RWPE2 (cell line): ENCODE measurements at regions not wholly inside any gene's neighbourhood (a gene's known extent, or its start where the extent isn't known, plus 50 kb on each side); places are given as distances from the start of the nearest gene placed in this dataset.

Experiments
- ATAC-seq: fragments of 200-7000 bp; cut with Tn5 transposase; 3 replicates; pipeline ENCODE4 v1.9.1; 2021; ENCODE audit warnings: low read depth
- DNase-seq: peaks from one replicate; pipeline ENCODE4 v3.0.0-alpha.2; 2020; ENCODE audit warnings: low spot score
- H3K27ac ChIP-seq: fragments of 450-650 bp; 2 replicates; pipeline ENCODE4 v1.5.1; 2017; ENCODE audit warnings: mild to moderate bottlenecking; ENCODE audit not compliant: poor library complexity, severe bottlenecking
- H3K27me3 ChIP-seq: fragments of 250-450 bp; sonication (Bioruptor Pico); 2 replicates; pipeline ENCODE4 v1.5.1; 2021; ENCODE audit warnings: mild to moderate bottlenecking, moderate library complexity; ENCODE audit not compliant: insufficient read depth, poor library complexity, severe bottlenecking
- H3K36me3 ChIP-seq: fragments of 250-450 bp; sonication (Bioruptor Pico); 2 replicates; pipeline ENCODE4 v1.5.1; 2020; ENCODE audit warnings: low read depth, mild to moderate bottlenecking, moderate library complexity
- H3K4me1 ChIP-seq: fragments of 250-450 bp; sonication (Bioruptor Pico); 2 replicates; pipeline ENCODE4 v1.5.1; 2021; ENCODE audit warnings: mild to moderate bottlenecking, moderate library complexity; ENCODE audit not compliant: insufficient read depth, poor library complexity, severe bottlenecking
- H3K4me3 ChIP-seq: fragments of 250-450 bp; sonication (Bioruptor Pico); 2 replicates; pipeline ENCODE4 v1.5.1; 2021; ENCODE audit warnings: mild to moderate bottlenecking, moderate library complexity; ENCODE audit not compliant: severe bottlenecking
- H3K9me3 ChIP-seq: fragments of 250-450 bp; sonication (Bioruptor Pico); 2 replicates; pipeline ENCODE4 v1.5.1; 2021; ENCODE audit warnings: mild to moderate bottlenecking, moderate library complexity; ENCODE audit not compliant: severe bottlenecking
- TF ChIP-seq, protein P1 (sequence below): fragments of 450-650 bp; IDR thresholded peaks from one replicate; pipeline ENCODE4 v1.5.1; 2017; ENCODE audit warnings: mild to moderate bottlenecking, moderate library complexity; ENCODE audit not compliant: poor library complexity, severe bottlenecking

DNA sequence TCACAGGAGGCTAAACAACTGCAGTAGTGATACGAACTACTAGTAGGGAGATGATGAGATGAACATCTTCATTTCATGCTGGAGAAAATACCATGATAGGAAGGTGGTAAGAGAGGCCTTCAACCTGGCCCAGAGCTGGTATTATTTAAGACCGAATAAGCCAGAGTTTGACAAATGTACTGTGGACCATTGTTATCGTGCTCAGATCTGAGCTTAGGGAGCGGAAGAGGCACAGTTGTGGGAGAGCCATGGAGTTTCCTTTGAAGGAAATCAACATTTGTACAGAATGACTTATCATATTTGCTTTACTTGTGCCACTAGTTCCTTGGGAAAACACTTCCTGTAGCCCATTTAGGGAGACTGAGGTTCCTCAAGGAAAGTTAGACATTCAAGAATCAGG, 260.6 kb upstream of the TNP1 start:
- TF ChIP-seq, protein P1, sequence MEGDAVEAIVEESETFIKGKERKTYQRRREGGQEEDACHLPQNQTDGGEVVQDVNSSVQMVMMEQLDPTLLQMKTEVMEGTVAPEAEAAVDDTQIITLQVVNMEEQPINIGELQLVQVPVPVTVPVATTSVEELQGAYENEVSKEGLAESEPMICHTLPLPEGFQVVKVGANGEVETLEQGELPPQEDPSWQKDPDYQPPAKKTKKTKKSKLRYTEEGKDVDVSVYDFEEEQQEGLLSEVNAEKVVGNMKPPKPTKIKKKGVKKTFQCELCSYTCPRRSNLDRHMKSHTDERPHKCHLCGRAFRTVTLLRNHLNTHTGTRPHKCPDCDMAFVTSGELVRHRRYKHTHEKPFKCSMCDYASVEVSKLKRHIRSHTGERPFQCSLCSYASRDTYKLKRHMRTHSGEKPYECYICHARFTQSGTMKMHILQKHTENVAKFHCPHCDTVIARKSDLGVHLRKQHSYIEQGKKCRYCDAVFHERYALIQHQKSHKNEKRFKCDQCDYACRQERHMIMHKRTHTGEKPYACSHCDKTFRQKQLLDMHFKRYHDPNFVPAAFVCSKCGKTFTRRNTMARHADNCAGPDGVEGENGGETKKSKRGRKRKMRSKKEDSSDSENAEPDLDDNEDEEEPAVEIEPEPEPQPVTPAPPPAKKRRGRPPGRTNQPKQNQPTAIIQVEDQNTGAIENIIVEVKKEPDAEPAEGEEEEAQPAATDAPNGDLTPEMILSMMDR, result no peak

DNA sequence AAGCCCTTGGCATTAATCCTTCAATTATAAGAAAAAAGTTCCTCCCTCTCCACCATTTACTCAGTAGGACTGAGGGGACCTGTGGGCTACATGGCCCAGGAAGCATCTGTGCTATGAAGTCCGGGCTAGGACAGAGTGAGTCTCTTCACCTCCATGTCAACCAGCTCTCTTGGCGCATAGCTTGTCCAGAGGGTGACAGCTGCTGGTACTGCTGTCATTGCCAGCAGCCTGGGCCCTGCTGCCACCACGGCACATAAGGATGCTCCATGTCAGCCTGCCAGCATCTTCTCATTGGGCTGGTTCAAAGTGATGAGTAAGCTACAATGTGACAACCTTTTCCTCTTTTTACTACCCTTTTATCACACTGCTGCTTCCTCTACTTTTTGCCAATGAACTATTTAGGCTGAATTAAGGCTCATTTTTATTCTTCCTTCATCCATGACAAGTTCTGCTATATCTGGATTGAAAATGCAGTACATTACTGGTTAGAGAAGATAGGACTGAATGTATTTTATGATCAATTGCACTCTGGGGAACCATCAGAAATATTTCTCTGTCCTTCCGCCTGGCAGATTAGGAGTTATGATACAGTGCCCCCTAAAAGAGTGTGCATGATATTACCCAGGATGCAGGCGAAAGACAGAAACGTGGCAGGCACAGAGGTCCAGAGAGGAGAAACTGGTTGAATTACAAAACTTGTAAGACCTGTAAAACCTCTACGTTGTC, 258.9 kb upstream of the TNP1 start:
- no peaks in the 10 kb centered on the region for H3K27me3 ChIP-seq
- ATAC-seq (no peak), DNase-seq (no peak)
- H3K9me3 ChIP-seq, result no peaks in the 10 kb centered on the region
- no peak overlapping the region for H3K27ac ChIP-seq
- H3K4me1 ChIP-seq, result no peaks in the 10 kb centered on the region
- no peak overlapping the region for H3K4me3 ChIP-seq
- TF ChIP-seq, protein P1, result no peak
- H3K36me3 ChIP-seq, result no peaks in the 10 kb centered on the region

More for the DNA sequence above, 260.6 kb upstream of the TNP1 start:
- no peak for ATAC-seq
- Histone ChIP-seq H3K27ac (no peak overlapping the region), H3K36me3 (no peaks in the 10 kb centered on the region), H3K4me1 (no peaks in the 10 kb centered on the region), H3K27me3 (no peaks in the 10 kb centered on the region), H3K4me3 (no peak overlapping the region), H3K9me3 (no peaks in the 10 kb centered on the region)
- no peak for DNase-seq

DNA sequence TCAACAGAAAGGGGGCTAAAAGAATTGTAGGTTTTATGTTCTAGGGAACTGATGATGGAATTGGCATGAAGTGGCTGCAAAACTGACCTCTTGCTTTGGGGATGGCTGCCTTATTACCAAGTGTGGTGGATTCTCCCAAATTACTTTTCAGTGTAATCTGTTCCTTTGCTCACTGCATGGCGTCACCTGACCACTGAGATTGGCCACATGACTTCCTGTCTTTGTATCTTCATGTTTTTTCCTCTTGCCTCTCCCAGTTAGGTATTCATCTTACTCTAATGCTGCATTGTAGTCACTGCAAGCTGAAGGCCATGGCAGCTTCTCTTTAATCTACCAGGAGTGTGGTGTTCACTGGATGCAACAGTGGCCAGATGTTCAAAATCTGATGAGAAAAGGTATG, 257.7 kb upstream of the TNP1 start:
- no peaks in the 10 kb centered on the region for H3K4me1 ChIP-seq
- no peaks in the 10 kb centered on the region for H3K27me3 ChIP-seq
- TF ChIP-seq, protein P1, result no peak
- ATAC-seq, result no peak
- DNase-seq, result no peak
- no peak overlapping the region for H3K27ac ChIP-seq
- no peaks in the 10 kb centered on the region for H3K9me3 ChIP-seq
- no peak overlapping the region for H3K4me3 ChIP-seq
- no peaks in the 10 kb centered on the region for H3K36me3 ChIP-seq

DNA sequence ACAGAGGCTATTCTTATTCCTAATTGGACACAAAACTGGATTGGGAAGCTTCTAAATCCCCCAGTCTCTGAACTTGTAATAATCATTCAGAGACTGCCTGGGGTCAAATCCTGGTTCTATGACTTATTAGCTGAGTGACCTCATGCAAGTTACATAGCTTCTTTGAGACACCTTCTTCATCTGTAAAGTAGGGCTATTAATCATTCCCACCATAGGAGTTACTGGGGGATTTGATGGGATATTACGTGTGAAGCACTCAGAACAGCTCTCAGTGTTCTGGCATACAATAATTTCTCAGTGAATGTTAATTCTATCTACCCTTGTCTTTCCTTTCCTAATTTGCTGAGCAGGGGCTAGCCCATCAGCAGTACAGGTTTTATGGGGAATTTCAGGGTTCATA, 256.7 kb upstream of the TNP1 start:
- H3K4me1 ChIP-seq, result no peaks in the 10 kb centered on the region
- TF ChIP-seq, protein P1, result no peak
- no peaks in the 10 kb centered on the region for H3K9me3 ChIP-seq
- no peaks in the 10 kb centered on the region for H3K36me3 ChIP-seq
- H3K4me3 ChIP-seq, result no peak overlapping the region
- ATAC-seq (no peak), DNase-seq (no peak)
- H3K27ac ChIP-seq, result no peak overlapping the region
- no peaks in the 10 kb centered on the region for H3K27me3 ChIP-seq

DNA sequence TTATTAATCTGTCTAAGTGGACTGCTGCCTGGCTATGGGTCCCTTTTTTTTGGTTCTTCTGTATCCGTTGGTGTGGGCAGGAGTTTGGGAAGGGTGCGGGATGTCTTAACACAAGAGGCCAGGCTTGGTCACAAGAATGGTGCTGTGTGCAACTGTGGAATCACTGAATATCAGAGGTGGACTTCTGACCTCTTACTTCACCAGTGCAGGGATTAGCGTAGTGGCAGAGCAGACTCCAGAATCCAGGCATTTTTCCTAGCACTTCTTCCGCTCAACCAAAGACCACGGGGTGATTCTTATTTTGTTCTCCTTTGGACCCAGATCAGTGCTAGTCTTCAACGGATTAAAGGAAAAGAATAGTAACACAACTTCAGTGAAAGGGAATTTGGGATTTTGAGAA, 254.3 kb upstream of the TNP1 start:
- Histone ChIP-seq H3K4me3 (no peak overlapping the region), H3K36me3 (no peaks in the 10 kb centered on the region), H3K27ac (no peak overlapping the region), H3K27me3 (no peaks in the 10 kb centered on the region), H3K4me1 (no peaks in the 10 kb centered on the region), H3K9me3 (no peaks in the 10 kb centered on the region)
- TF ChIP-seq, protein P1, result no peak
- ATAC-seq (no peak), DNase-seq (no peak)
